NCI-H82 treated with DMSO at 0.1 percent for 48 hours (cell line): ENCODE measurements at regions not wholly inside any gene's neighbourhood (a gene's known extent, or its start where the extent isn't known, plus 50 kb on each side); places are given as distances from the start of the nearest gene placed in this dataset.

Experiments
- DNase-seq: peaks from one replicate; lab custom pipeline; 2025; ENCODE audit not compliant: unreplicated experiment; lab: John Stamatoyannopoulos, UW

DNA sequence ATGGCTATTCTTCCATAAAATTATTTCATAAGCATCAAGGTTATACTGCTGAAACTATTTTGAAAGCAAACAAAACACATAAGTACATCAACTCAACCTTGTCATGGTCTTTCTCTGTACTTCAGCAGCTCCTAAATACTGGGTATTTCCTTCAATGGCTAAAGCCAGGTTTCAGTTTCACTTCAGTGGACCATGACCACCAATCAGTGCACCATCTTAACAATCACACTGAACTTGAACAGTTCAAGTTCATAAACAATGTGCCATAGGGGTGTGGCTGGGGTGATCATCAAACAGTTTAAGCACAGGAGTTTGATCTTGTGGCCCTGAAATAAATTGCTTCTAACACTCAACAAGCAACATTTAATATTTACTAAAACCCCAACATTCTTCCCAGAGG, 124.1 kb upstream of the FIGN start:
- no peak for DNase-seq

GRCh38 chr2:163856941-163857340, 121.1 kb upstream of the FIGN start:
- DNase-seq, result no peak

DNA sequence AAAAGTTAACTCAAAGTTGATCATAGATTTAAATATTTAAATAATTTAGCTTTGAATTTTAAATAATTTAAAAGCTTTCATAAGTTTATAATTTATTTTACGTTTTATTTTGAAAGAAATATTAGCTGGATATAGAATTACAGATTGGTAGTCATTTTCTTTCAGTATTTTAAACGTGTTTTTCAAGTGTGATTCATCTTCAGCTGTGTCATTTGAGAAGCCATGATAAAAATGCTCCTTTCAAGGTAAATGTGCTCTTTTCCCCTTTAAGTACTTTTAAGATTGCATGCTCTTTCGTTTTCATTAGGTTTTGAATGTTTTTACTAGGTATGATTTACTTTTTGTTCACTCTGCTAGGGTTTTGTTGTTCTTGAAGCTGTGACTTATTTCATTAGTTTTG, 116.8 kb upstream of the FIGN start:
- no peak for DNase-seq

DNA sequence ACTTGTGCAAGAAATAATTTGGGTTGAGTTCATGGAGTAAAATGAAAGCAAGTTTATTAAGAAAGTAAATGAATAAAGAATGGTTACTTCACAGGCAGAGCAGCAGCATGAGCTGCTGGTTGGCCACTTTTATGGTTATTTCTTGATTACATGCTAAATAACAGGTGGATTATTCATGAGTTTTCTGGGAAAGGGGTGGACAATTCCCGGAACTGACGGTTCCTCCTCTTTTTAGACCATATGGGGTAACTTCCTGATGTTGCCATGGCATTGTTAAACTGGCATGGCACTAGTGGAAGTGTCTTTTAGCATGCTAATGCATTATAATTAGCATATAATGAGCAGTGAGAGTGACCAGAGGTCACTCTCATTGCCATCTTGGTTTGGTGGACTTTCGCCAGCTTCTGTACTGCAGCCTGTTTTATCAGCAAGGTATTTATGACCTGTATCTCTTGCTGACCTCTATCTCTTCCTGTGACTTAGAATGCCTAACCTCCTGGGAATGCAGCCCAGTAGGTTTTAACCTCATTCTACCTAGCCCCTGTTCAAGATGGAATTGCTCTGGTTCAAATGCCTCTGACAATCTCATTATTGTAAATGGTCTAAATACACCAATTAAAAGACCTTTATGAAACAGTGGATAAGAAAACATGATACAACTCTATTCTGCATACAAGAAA, 114.1 kb upstream of the FIGN start:
- DNase-seq, result no peak

- DNase-seq, result no peak
These were observed 103.1 kb upstream of the FIGN start for GRCh38 chr2:163838890-163839289.

GRCh38 chr2:163836167-163836566, 100.4 kb upstream of the FIGN start:
- no peak for DNase-seq

DNA sequence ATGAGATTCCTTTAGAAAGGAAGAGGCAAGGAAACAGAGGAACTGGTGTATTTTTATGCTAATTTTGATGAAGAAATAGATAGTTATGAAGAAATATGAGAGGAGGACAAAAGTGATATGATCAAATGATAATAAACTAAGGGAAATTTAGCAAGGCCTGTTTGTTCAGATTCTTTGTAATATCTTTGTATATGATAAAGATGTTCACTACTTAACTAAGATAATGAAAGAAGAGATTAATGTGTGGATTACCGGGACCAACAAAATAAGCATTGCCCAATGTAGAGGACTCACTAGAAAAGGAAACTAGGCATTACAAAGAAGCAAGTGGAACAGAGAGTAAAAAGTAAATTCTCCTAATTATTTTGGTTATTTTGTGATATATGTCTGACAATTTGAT, 99.0 kb upstream of the FIGN start:
- DNase-seq, result no peak

GRCh38 chr2:163834221-163834620, 98.4 kb upstream of the FIGN start:
- no peak for DNase-seq

DNA sequence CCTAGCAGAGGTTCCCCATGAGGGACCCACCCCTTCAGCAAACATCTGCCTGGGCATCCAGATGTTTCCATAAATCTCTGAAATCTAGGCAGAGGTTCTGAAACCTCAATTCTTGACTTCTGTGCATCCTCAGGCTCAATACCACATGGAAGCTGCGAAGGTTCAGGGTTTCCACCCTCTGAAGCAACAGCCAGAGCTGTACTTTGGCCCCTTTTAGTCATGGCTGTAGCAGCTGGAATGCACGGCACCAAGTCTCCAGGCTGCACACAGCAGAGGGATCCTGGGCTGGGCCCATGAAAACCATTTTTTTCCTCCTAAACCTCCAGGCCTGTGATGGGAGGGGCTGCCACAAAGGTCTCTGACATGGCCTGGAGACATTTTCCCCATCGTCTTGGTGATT, 93.0 kb upstream of the FIGN start:
- DNase-seq, result no peak

- DNase-seq, result no peak
These were observed 86.2 kb upstream of the FIGN start for GRCh38 chr2:163822033-163822432.

GRCh38 chr2:163812926-163813520, 77.2 kb upstream of the FIGN start:
- no peak for DNase-seq

DNA sequence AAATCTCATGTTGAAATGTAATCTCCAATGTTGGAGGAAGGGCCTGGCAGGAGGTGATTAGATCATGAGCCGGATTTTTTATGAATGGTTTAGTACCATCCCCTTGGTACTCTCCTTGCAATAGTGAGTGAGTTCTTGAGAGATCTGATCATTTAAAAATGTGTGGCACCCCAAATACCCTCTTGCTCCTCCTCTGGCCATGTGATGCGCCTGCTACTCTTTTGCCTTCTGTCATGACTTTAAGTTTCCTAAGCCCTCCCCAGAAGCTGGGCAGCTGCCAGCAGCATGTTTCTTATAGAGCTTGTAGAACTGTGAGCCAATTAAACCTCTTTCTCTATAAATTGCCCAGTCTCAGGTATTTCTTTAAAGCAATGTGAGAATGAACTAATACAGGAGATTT, 72.6 kb upstream of the FIGN start:
- no peak for DNase-seq

- no peak for DNase-seq
These were observed 66.5 kb upstream of the FIGN start for GRCh38 chr2:163802284-163802683.

DNA sequence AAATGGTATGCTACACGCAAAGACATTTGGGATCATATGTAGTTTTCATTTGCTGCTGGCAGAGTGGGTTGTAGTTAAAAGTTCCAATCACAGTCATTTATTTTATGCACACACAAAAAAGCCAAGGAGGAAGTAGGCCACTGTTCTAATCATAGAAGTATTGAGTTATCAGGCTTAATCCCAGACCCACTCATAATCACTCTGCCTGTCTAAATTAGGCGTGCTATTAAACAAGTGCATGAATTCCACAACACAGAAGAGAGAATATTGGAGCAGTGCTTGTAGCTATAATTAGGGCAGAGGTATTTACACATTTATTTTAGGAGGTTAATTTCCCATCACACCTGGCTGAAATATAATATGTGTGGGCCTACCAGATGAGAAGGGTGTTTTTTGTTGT, 65.7 kb upstream of the FIGN start:
- DNase-seq, result peak; percentile 59

GRCh38 chr2:163800951-163801381, 65.2 kb upstream of the FIGN start:
- DNase-seq, result peak; percentile 95

- DNase-seq, result no peak
These were observed 64.0 kb upstream of the FIGN start for GRCh38 chr2:163799807-163800206.

GRCh38 chr2:163794635-163795034, 58.8 kb upstream of the FIGN start:
- DNase-seq, result no peak
